GM12875 (cell line): ENCODE measurements at regions not wholly inside any gene's neighbourhood (a gene's known extent, or its start where the extent isn't known, plus 50 kb on each side); places are given as distances from the start of the nearest gene placed in this dataset.

Experiments
- H3K4me3 ChIP-seq: one replicate; pipeline ENCODE4 v1.5.1; 2011; ENCODE audit warnings: low read depth, low read length, control low read depth
- CTCF ChIP-seq: IDR thresholded peaks from 2 replicates; pipeline ENCODE4 v1.5.1; 2011; ENCODE audit warnings: low read depth, mild to moderate bottlenecking, control low read depth, inconsistent platforms, low read length, moderate library complexity, borderline replicate concordance; ENCODE audit not compliant: insufficient read depth

- H3K4me3 ChIP-seq = no peak overlapping the region
- 0 out of 2 replicates have a peak, but pooled peaks have one; percentile 8 for TF ChIP-seq CTCF
Measured at GRCh38 chr12:92041742-92042141, 103.9 kb downstream of the BTG1 start.

GRCh38 chr12:92039046-92039445, 106.6 kb downstream of the BTG1 start:
- no peak for TF ChIP-seq CTCF
- H3K4me3 ChIP-seq = no peak overlapping the region

GRCh38 chr12:92038476-92038875, 107.2 kb downstream of the BTG1 start:
- no peak for TF ChIP-seq CTCF
- no peak overlapping the region for H3K4me3 ChIP-seq

- no peak for TF ChIP-seq CTCF
- H3K4me3 ChIP-seq = no peak overlapping the region
Measured at GRCh38 chr12:92036771-92037453, 108.7 kb downstream of the BTG1 start.

GRCh38 chr12:92036061-92036620, 109.5 kb downstream of the BTG1 start:
- TF ChIP-seq CTCF = no peak
- H3K4me3 ChIP-seq = no peak overlapping the region

GRCh38 chr12:92035477-92035876, 110.2 kb downstream of the BTG1 start:
- H3K4me3 ChIP-seq = no peak overlapping the region
- no peak for TF ChIP-seq CTCF

- TF ChIP-seq CTCF = no peak
- H3K4me3 ChIP-seq = peak overlapping the region; percentile 12
Measured at GRCh38 chr12:92034858-92035401, 110.7 kb downstream of the BTG1 start.
